HEK293 (cell line): ENCODE measurements at regions not wholly inside any gene's neighbourhood (a gene's known extent, or its start where the extent isn't known, plus 50 kb on each side); places are given as distances from the start of the nearest gene placed in this dataset.

Source experiments
- CTCF ChIA-PET: fragments of 350-600 bp; formaldehyde crosslinking; extraction: SDS; loops from one replicate; lab custom pipeline; 2021; ENCODE audit warnings: antibody characterized with exemption; lab: Yijun Ruan, JAX
- POLR2A ChIA-PET: fragments of 300-600 bp; formaldehyde crosslinking; extraction: SDS; loops from one replicate; lab custom pipeline; 2020; ENCODE audit warnings: antibody characterized with exemption, inconsistent platforms; lab: Yijun Ruan, JAX
- H3K27ac ChIP-seq: fragments of 200-500 bp; sonication (Bioruptor generic); 2 replicates; pipeline ENCODE4 v1.5.1; 2014; ENCODE audit warnings: low read depth, low read length, control low read depth, inconsistent platforms; ENCODE audit errors: extremely low read depth
- H3K36me3 ChIP-seq, 2 experiments: fragments of 200-500 bp in 1 of 2; sonication (Bioruptor generic) in 1 of 2; 1 replicate in 1 of 2; 2 replicates in 1 of 2; pipeline ENCODE4 v1.5.1; 2014 to 2017; ENCODE audit warnings: inconsistent platforms in 2 of 2, low read length in 2 of 2; ENCODE audit not compliant: control insufficient read depth in 2 of 2, insufficient read depth in 1 of 2
- H3K4me1 ChIP-seq: fragments of 200-500 bp; sonication (Bioruptor generic); 2 replicates; pipeline ENCODE4 v1.5.1; 2014; ENCODE audit warnings: mild to moderate bottlenecking, low read length, inconsistent platforms; ENCODE audit not compliant: control insufficient read depth, insufficient read depth
- H3K4me3 ChIP-seq: 2 replicates; pipeline ENCODE4 v1.5.1; 2011; ENCODE audit warnings: low read depth, mild to moderate bottlenecking, control low read depth, low read length, moderate library complexity
- H3K9me3 ChIP-seq: fragments of 200-500 bp; sonication (Bioruptor generic); 2 replicates; pipeline ENCODE4 v1.5.1; 2014; ENCODE audit warnings: low read depth, low read length, inconsistent platforms; ENCODE audit not compliant: control insufficient read depth, insufficient read depth
- BCL11B ChIP-seq: fragments of 450-650 bp; formaldehyde crosslinking; IDR thresholded peaks from 2 replicates; pipeline ENCODE4 v1.5.1; 2016; ENCODE audit warnings: low read depth, missing biosample characterization, missing genetic modification characterization
- CTCF ChIP-seq: fragments of 450-650 bp; formaldehyde crosslinking; IDR thresholded peaks from 2 replicates; pipeline ENCODE4 v1.5.1; 2016; ENCODE audit warnings: missing biosample characterization, missing genetic modification characterization
- FEZF1 ChIP-seq: fragments of 450-650 bp; formaldehyde crosslinking; IDR thresholded peaks from 2 replicates; pipeline ENCODE4 v1.5.1; 2016; ENCODE audit warnings: missing biosample characterization, missing genetic modification characterization
- KLF16 ChIP-seq: fragments of 450-650 bp; formaldehyde crosslinking; IDR thresholded peaks from 2 replicates; pipeline ENCODE4 v1.5.1; 2017; ENCODE audit warnings: missing biosample characterization, missing genetic modification characterization
- SP2 ChIP-seq: fragments of 450-650 bp; formaldehyde crosslinking; IDR thresholded peaks from 2 replicates; pipeline ENCODE4 v1.5.1; 2016; ENCODE audit warnings: missing biosample characterization, missing genetic modification characterization
- ZEB2 ChIP-seq: fragments of 450-650 bp; formaldehyde crosslinking; IDR thresholded peaks from 2 replicates; pipeline ENCODE4 v1.5.1; 2016; ENCODE audit warnings: missing biosample characterization, missing genetic modification characterization
- ZIC2 ChIP-seq: fragments of 450-650 bp; formaldehyde crosslinking; IDR thresholded peaks from 2 replicates; pipeline ENCODE4 v1.5.1; 2016; ENCODE audit warnings: missing biosample characterization, missing genetic modification characterization
- ZNF302 ChIP-seq: fragments of 450-650 bp; formaldehyde crosslinking; IDR thresholded peaks from 2 replicates; pipeline ENCODE4 v1.5.1; 2016; ENCODE audit warnings: missing biosample characterization, missing genetic modification characterization, low read depth
- ZNF311 ChIP-seq: fragments of 450-650 bp; formaldehyde crosslinking; IDR thresholded peaks from 2 replicates; pipeline ENCODE4 v1.5.1; 2017; ENCODE audit warnings: missing biosample characterization, missing genetic modification characterization, borderline replicate concordance
- ZNF354C ChIP-seq: fragments of 450-650 bp; formaldehyde crosslinking; IDR thresholded peaks from 2 replicates; pipeline ENCODE4 v1.5.1; 2016; ENCODE audit warnings: missing biosample characterization, missing genetic modification characterization, low read depth, borderline replicate concordance
- ZNF37A ChIP-seq: fragments of 450-650 bp; IDR thresholded peaks from 2 replicates; pipeline ENCODE4 v1.5.1; 2018; ENCODE audit warnings: missing biosample characterization, missing genetic modification characterization
- ZNF707 ChIP-seq: fragments of 450-650 bp; formaldehyde crosslinking; IDR thresholded peaks from 2 replicates; pipeline ENCODE4 v1.5.1; 2016; ENCODE audit warnings: missing biosample characterization, missing genetic modification characterization
- ZSCAN5A ChIP-seq: fragments of 450-650 bp; formaldehyde crosslinking; IDR thresholded peaks from 2 replicates; pipeline ENCODE4 v1.5.1; 2016; ENCODE audit warnings: missing biosample characterization, missing genetic modification characterization
- TF ChIP-seq, protein P1 (sequence below): fragments of 450-650 bp; formaldehyde crosslinking; IDR thresholded peaks from 2 replicates; pipeline ENCODE4 v1.5.1; 2016; ENCODE audit warnings: missing biosample characterization, missing genetic modification characterization
- TF ChIP-seq, protein P2 (sequence below): fragments of 450-650 bp; formaldehyde crosslinking; IDR thresholded peaks from 2 replicates; pipeline ENCODE4 v1.5.1; 2017; ENCODE audit warnings: missing biosample characterization, missing genetic modification characterization
- TF ChIP-seq, protein P3 (sequence below): fragments of 450-650 bp; formaldehyde crosslinking; IDR thresholded peaks from 2 replicates; pipeline ENCODE4 v1.5.1; 2016; ENCODE audit warnings: missing biosample characterization, missing genetic modification characterization
- TF ChIP-seq, protein P4 (sequence below): fragments of 450-650 bp; formaldehyde crosslinking; IDR thresholded peaks from 2 replicates; pipeline ENCODE4 v1.5.1; 2016; ENCODE audit warnings: missing biosample characterization, missing genetic modification characterization, borderline replicate concordance

DNA sequence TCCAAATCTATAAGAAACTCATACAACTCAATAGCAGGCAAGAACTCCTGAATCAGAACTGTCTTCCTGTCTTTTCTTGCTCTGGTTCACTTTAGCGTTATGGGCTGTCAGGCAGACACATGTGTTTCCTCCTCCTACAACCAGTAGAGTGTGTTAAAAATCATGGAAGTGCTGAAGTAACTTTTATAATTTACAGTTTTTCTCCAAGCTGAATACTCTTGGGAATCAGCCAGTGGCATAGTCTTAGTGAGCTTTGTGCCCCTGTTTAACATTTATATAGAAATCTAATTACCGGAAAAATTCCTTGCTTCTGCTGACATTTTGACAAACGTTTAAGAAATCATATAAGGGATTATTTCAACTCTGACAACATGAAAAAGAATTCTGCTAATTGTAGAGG lies 113.1 kb upstream of the RGS18 start:
- Histone ChIP-seq H3K4me3 (no peak overlapping the region), H3K27ac (no peak overlapping the region), H3K36me3 (no peaks in the 10 kb centered on the region), H3K9me3 (no peaks in the 10 kb centered on the region), H3K4me1 (no peaks in the 10 kb centered on the region)
- ChIA-PET POLR2A (no interaction called here), CTCF (no interaction called here)
- TF ChIP-seq, protein P1, sequence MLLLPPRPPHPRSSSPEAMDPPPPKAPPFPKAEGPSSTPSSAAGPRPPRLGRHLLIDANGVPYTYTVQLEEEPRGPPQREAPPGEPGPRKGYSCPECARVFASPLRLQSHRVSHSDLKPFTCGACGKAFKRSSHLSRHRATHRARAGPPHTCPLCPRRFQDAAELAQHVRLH (tag by site-specific recombination) = no peak
- TF ChIP-seq FEZF1 (tag by site-specific recombination) = no peak

DNA sequence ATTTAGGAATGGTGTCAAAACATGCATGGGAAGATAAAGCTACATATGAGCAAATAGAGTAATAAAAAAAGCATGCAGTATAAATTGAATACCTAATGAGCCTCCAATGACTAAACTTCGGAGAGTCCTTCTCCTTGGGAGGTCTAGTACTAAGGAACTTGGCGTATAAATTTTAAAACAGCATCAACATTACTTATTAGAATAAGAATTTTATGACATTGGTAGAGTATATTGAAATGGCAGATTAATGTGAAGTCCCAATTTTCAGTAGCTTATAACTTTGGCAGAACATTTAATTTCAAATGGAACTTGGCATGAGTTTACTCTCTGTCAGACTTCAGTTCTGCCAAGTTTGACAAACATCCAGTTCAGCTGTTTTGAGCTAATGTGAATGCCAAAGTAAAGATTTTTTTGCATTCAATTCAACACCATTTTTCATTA lies 104.7 kb upstream of the RGS18 start:
- Histone ChIP-seq H3K4me3 (no peak overlapping the region), H3K4me1 (no peaks in the 10 kb centered on the region), H3K36me3 (no peaks in the 10 kb centered on the region), H3K27ac (no peak overlapping the region), H3K9me3 (no peaks in the 10 kb centered on the region)
- POLR2A ChIA-PET = no interaction called here
- CTCF ChIA-PET = no interaction called here
- TF ChIP-seq SP2 (tag by site-specific recombination) (no peak), BCL11B (no peak), ZNF311 (no peak), ZIC2 (no peak), CTCF (tag by site-specific recombination) (no peak), ZEB2 (no peak), ZNF302 (tag by site-specific recombination) (no peak), ZNF37A (tag by site-specific recombination) (no peak), ZNF707 (tag by site-specific recombination) (no peak), ZSCAN5A (no peak), ZNF354C (no peak), KLF16 (tag by site-specific recombination) (no peak)
- TF ChIP-seq, protein P2, sequence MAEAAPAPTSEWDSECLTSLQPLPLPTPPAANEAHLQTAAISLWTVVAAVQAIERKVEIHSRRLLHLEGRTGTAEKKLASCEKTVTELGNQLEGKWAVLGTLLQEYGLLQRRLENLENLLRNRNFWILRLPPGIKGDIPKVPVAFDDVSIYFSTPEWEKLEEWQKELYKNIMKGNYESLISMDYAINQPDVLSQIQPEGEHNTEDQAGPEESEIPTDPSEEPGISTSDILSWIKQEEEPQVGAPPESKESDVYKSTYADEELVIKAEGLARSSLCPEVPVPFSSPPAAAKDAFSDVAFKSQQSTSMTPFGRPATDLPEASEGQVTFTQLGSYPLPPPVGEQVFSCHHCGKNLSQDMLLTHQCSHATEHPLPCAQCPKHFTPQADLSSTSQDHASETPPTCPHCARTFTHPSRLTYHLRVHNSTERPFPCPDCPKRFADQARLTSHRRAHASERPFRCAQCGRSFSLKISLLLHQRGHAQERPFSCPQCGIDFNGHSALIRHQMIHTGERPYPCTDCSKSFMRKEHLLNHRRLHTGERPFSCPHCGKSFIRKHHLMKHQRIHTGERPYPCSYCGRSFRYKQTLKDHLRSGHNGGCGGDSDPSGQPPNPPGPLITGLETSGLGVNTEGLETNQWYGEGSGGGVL = no peak
- TF ChIP-seq, protein P3, sequence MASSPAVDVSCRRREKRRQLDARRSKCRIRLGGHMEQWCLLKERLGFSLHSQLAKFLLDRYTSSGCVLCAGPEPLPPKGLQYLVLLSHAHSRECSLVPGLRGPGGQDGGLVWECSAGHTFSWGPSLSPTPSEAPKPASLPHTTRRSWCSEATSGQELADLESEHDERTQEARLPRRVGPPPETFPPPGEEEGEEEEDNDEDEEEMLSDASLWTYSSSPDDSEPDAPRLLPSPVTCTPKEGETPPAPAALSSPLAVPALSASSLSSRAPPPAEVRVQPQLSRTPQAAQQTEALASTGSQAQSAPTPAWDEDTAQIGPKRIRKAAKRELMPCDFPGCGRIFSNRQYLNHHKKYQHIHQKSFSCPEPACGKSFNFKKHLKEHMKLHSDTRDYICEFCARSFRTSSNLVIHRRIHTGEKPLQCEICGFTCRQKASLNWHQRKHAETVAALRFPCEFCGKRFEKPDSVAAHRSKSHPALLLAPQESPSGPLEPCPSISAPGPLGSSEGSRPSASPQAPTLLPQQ (tag by site-specific recombination) = no peak
- TF ChIP-seq, protein P4, sequence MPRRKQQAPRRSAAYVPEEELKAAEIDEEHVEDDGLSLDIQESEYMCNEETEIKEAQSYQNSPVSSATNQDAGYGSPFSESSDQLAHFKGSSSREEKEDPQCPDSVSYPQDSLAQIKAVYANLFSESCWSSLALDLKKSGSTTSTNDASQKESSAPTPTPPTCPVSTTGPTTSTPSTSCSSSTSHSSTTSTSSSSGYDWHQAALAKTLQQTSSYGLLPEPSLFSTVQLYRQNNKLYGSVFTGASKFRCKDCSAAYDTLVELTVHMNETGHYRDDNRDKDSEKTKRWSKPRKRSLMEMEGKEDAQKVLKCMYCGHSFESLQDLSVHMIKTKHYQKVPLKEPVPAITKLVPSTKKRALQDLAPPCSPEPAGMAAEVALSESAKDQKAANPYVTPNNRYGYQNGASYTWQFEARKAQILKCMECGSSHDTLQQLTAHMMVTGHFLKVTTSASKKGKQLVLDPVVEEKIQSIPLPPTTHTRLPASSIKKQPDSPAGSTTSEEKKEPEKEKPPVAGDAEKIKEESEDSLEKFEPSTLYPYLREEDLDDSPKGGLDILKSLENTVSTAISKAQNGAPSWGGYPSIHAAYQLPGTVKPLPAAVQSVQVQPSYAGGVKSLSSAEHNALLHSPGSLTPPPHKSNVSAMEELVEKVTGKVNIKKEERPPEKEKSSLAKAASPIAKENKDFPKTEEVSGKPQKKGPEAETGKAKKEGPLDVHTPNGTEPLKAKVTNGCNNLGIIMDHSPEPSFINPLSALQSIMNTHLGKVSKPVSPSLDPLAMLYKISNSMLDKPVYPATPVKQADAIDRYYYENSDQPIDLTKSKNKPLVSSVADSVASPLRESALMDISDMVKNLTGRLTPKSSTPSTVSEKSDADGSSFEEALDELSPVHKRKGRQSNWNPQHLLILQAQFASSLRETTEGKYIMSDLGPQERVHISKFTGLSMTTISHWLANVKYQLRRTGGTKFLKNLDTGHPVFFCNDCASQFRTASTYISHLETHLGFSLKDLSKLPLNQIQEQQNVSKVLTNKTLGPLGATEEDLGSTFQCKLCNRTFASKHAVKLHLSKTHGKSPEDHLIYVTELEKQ (tag by site-specific recombination) = no peak
